PC-3 (cell line): ENCODE measurements at regions not wholly inside any gene's neighbourhood (a gene's known extent, or its start where the extent isn't known, plus 50 kb on each side); places are given as distances from the start of the nearest gene placed in this dataset.

Experiments used
- CTCF ChIP-seq: fragments of 300-600 bp; sonication (generic); conservative IDR thresholded peaks from 2 replicates; pipeline ENCODE4 v1.5.1; 2017; ENCODE audit warnings: antibody characterized with exemption, low read depth, mild to moderate bottlenecking, low read length
- EZH2 ChIP-seq: fragments of 300-600 bp; sonication (generic); IDR thresholded peaks from one replicate; pipeline ENCODE4 v1.6.1; 2017; ENCODE audit warnings: antibody characterized with exemption, mild to moderate bottlenecking, low read length; ENCODE audit not compliant: unreplicated experiment

GRCh38 chr10:30557884-30558283 is 71.7 kb downstream of the LYZL2 start:
- no peak for TF ChIP-seq CTCF
- TF ChIP-seq EZH2 = no peak
